H1 (cell line): ENCODE measurements at regions not wholly inside any gene's neighbourhood (a gene's known extent, or its start where the extent isn't known, plus 50 kb on each side); places are given as distances from the start of the nearest gene placed in this dataset.

Source experiments
- CTCF ChIA-PET: fragments of 300-600 bp; sonication (Branson Sonifier 250); formaldehyde crosslinking; loops from one replicate; lab custom pipeline; 2021; ENCODE audit not compliant: partially characterized antibody; lab: Charles Lee
- POLR2A ChIA-PET: fragments of 300-600 bp; sonication (Branson Sonifier 250); formaldehyde crosslinking; loops from one replicate; lab custom pipeline; 2021; ENCODE audit warnings: inconsistent platforms; ENCODE audit not compliant: partially characterized antibody; lab: Charles Lee
- DNase-seq, 2 experiments: peaks; one replicate each; pipeline versions ENCODE4 v3.0.0 to v3.0.0-alpha.2; 2010 to 2022; ENCODE audit warnings: low spot score in 2 of 2, low read depth in 1 of 2, mixed read lengths in 1 of 2
- FAIRE-seq: peaks from 2 replicates; lab custom pipeline; 2011; peaks lifted over from hg19 to GRCh38; lab: Jason Lieb, UNC
- H2AFZ ChIP-seq: 2 replicates; pipeline ENCODE4 v1.8.1; 2012; ENCODE audit warnings: low read length, inconsistent platforms
- H2AK5ac ChIP-seq: 2 replicates; pipeline ENCODE4 v1.6.1; 2013; ENCODE audit warnings: low read depth, low read length
- H2BK120ac ChIP-seq: replicated peaks from 2 replicates; pipeline ENCODE3; 2013; ENCODE audit warnings: low read depth, low read length, inconsistent platforms
- H2BK12ac ChIP-seq: 2 replicates; pipeline ENCODE4 v1.6.1; 2013; ENCODE audit warnings: low read depth, low read length
- H2BK15ac ChIP-seq: 2 replicates; pipeline ENCODE4 v1.6.1; 2013; ENCODE audit warnings: low read length
- H2BK20ac ChIP-seq: 2 replicates; pipeline ENCODE4 v1.6.1; 2013; ENCODE audit warnings: low read length
- H2BK5ac ChIP-seq: 2 replicates; pipeline ENCODE4 v1.6.1; 2013; ENCODE audit warnings: low read depth, low read length
- H3K14ac ChIP-seq: 2 replicates; pipeline ENCODE4 v1.6.1; 2013; ENCODE audit warnings: inconsistent platforms; ENCODE audit not compliant: insufficient read length
- H3K18ac ChIP-seq: 2 replicates; pipeline ENCODE4 v1.6.1; 2013; ENCODE audit warnings: low read length; ENCODE audit errors: extremely low read depth
- H3K23ac ChIP-seq: 2 replicates; pipeline ENCODE4 v1.6.1; 2013; ENCODE audit warnings: inconsistent platforms; ENCODE audit not compliant: insufficient read length
- H3K23me2 ChIP-seq: 2 replicates; pipeline ENCODE4 v1.6.1; 2013; ENCODE audit warnings: low read depth, low read length
- H3K27ac ChIP-seq: 2 replicates; pipeline ENCODE4 v1.6.1; 2011; ENCODE audit warnings: low read depth, low read length, inconsistent platforms
- H3K27me3 ChIP-seq, 4 experiments: replicated peaks in 1 of 4; 1 replicate in 1 of 4; 2 replicates in 3 of 4; pipeline versions ENCODE4 v1.6.1 to v1.8.1; 2011 to 2013; ENCODE audit warnings: low read length in 3 of 4, mild to moderate bottlenecking in 3 of 4, inconsistent platforms in 2 of 4, mixed read lengths in 2 of 4, moderate library complexity in 1 of 4; ENCODE audit not compliant: control insufficient read depth in 3 of 4, insufficient read depth in 3 of 4; ENCODE audit errors: extremely low read depth in 1 of 4
- H3K36me3 ChIP-seq, 4 experiments: 2 replicates each; pipeline versions ENCODE4 v1.6.1 to v1.8.1; 2011 to 2013; ENCODE audit warnings: mild to moderate bottlenecking in 4 of 4, low read length in 3 of 4, moderate library complexity in 2 of 4, control low read depth in 1 of 4, inconsistent platforms in 1 of 4; ENCODE audit not compliant: insufficient read depth in 4 of 4, control insufficient read depth in 2 of 4
- H3K4ac ChIP-seq: replicated peaks from 2 replicates; pipeline ENCODE3; 2013; ENCODE audit warnings: low read length, low read depth, mixed read lengths, inconsistent platforms; ENCODE audit not compliant: insufficient read length
- H3K4me1 ChIP-seq, 4 experiments: replicated peaks in 1 of 4; 1 replicate in 1 of 4; 2 replicates in 3 of 4; pipeline versions ENCODE4 v1.6.1 to v1.8.1; 2011 to 2013; ENCODE audit warnings: low read length in 3 of 4, inconsistent platforms in 2 of 4, mixed read lengths in 1 of 4; ENCODE audit not compliant: insufficient read depth in 4 of 4, control insufficient read depth in 3 of 4
- H3K4me2 ChIP-seq, 2 experiments: 2 replicates each; pipeline versions ENCODE4 v1.6.1 to v1.8.1; 2011 to 2013; ENCODE audit warnings: low read depth in 2 of 2, low read length in 2 of 2, control low read depth in 1 of 2, inconsistent platforms in 1 of 2, mild to moderate bottlenecking in 1 of 2; ENCODE audit not compliant: insufficient read depth in 1 of 2
- H3K4me3 ChIP-seq, 4 experiments: fragments of 200-600, 300-600 bp in 1 of 4; sonication (generic), shearing (Covaris generic), sonication (Bioruptor Twin) in 1 of 4; 2 replicates each; pipeline versions ENCODE4 v1.5.1 to v1.8.1; 2011 to 2016; ENCODE audit warnings: low read length in 4 of 4, low read depth in 3 of 4, control low read depth in 2 of 4, inconsistent platforms in 2 of 4, mild to moderate bottlenecking in 2 of 4, mixed read lengths in 1 of 4, moderate library complexity in 1 of 4; ENCODE audit not compliant: insufficient read depth in 2 of 4; ENCODE audit errors: extremely low read depth in 1 of 4
- H3K56ac ChIP-seq: replicated peaks from 2 replicates; pipeline ENCODE3; 2013; ENCODE audit warnings: low read depth, mild to moderate bottlenecking, mixed read lengths, low read length, inconsistent platforms; ENCODE audit not compliant: insufficient read length
- H3K79me1 ChIP-seq: 2 replicates; pipeline ENCODE4 v1.6.1; 2013; ENCODE audit warnings: low read depth, low read length, control low read depth
- H3K79me2 ChIP-seq, 2 experiments: 2 replicates each; pipeline versions ENCODE4 v1.6.1 to v1.8.1; 2012 to 2013; ENCODE audit warnings: low read length in 2 of 2, mild to moderate bottlenecking in 2 of 2, inconsistent platforms in 1 of 2; ENCODE audit not compliant: insufficient read depth in 2 of 2, control insufficient read depth in 1 of 2
- H3K9ac ChIP-seq, 4 experiments: replicated peaks in 1 of 4; 1 replicate in 1 of 4; 2 replicates in 3 of 4; pipeline versions ENCODE4 v1.6.1 to v1.8.1; 2011 to 2013; ENCODE audit warnings: low read depth in 3 of 4, low read length in 3 of 4, control low read depth in 2 of 4, mild to moderate bottlenecking in 2 of 4, moderate library complexity in 2 of 4, inconsistent platforms in 1 of 4; ENCODE audit errors: extremely low read depth in 1 of 4
- H3K9me3 ChIP-seq, 2 experiments: 2 replicates each; pipeline versions ENCODE4 v1.6.1 to v1.8.1; 2012 to 2013; ENCODE audit warnings: mild to moderate bottlenecking in 2 of 2, moderate library complexity in 2 of 2, control low read depth in 1 of 2, inconsistent platforms in 1 of 2, low read depth in 1 of 2, low read length in 1 of 2, mixed read lengths in 1 of 2; ENCODE audit not compliant: insufficient read depth in 2 of 2
- H4K20me1 ChIP-seq, 2 experiments: replicated peaks in 1 of 2; 2 replicates each; pipeline versions ENCODE3 to v1.8.1; 2011 to 2013; ENCODE audit warnings: inconsistent platforms in 2 of 2, low read length in 2 of 2, mild to moderate bottlenecking in 1 of 2; ENCODE audit not compliant: insufficient read depth in 2 of 2, control insufficient read depth in 1 of 2
- H4K5ac ChIP-seq: 2 replicates; pipeline ENCODE4 v1.6.1; 2013; ENCODE audit warnings: low read length, low read depth, mixed read lengths, inconsistent platforms; ENCODE audit not compliant: insufficient read length
- H4K8ac ChIP-seq: 2 replicates; pipeline ENCODE4 v1.8.0; 2013; ENCODE audit warnings: mild to moderate bottlenecking, moderate library complexity, low read length, inconsistent platforms; ENCODE audit not compliant: insufficient read depth; ENCODE audit errors: extremely low read depth
- H4K91ac ChIP-seq: replicated peaks from 2 replicates; pipeline ENCODE3; 2013; ENCODE audit warnings: low read length, mixed read lengths, inconsistent platforms; ENCODE audit not compliant: insufficient read length
- BACH1 ChIP-seq: IDR thresholded peaks from 2 replicates; pipeline ENCODE4 v1.6.1; 2012; ENCODE audit warnings: low read length, improper control_type of control experiment
- KDM4A ChIP-seq: IDR thresholded peaks from one replicate; pipeline ENCODE4 v1.7.1; 2012; ENCODE audit warnings: low read depth, mild to moderate bottlenecking, moderate library complexity, low read length, inconsistent platforms; ENCODE audit not compliant: severe bottlenecking
- NANOG ChIP-seq: IDR thresholded peaks from 2 replicates; pipeline ENCODE4 v1.6.1; 2011; ENCODE audit warnings: low read length, low read depth, mild to moderate bottlenecking, inconsistent platforms; ENCODE audit not compliant: insufficient read depth, poor library complexity, severe bottlenecking
- POLR2AphosphoS5 ChIP-seq: IDR thresholded peaks from 2 replicates; pipeline ENCODE4 v1.6.1; 2011; ENCODE audit warnings: low read depth, low read length
- POU5F1 ChIP-seq: IDR thresholded peaks from 2 replicates; pipeline ENCODE4 v1.6.1; 2011; ENCODE audit warnings: low read depth, mild to moderate bottlenecking, low read length, moderate library complexity
- RBBP5 ChIP-seq: IDR thresholded peaks from 2 replicates; pipeline ENCODE4 v1.7.1; 2012; ENCODE audit warnings: low read depth, mild to moderate bottlenecking, inconsistent platforms, low read length, moderate library complexity, borderline replicate concordance
- RNF2 ChIP-seq: fragments of 200-900, 300-1000 bp; sonication (generic); IDR thresholded peaks from 2 replicates; pipeline ENCODE4 v1.7.1; 2016; ENCODE audit warnings: borderline replicate concordance, low read depth, mild to moderate bottlenecking, antibody characterized with exemption, low read length; ENCODE audit not compliant: poor library complexity, severe bottlenecking; ENCODE audit errors: missing control alignments
- SIRT6 ChIP-seq: IDR thresholded peaks from one replicate; pipeline ENCODE4 v1.7.1; 2012; ENCODE audit warnings: low read length, inconsistent platforms
- YY1 ChIP-seq: IDR thresholded peaks from 2 replicates; pipeline ENCODE4 v1.6.1; 2011; ENCODE audit warnings: low read depth, mild to moderate bottlenecking, low read length
- ZNF274 ChIP-seq: IDR thresholded peaks from 2 replicates; pipeline ENCODE4 v1.7.0; 2012; ENCODE audit warnings: low read length, borderline replicate concordance; ENCODE audit errors: extremely low read depth
- whole genome bisulfite sequencing, 2 experiments: shearing (Covaris generic) in 1 of 2; methylation state at CpG; one replicate each; pipeline versions ENCODE4 v1.1.6 to v1.1.7; 2013 to 2015; ENCODE audit warnings: low lambda C conversion rate in 2 of 2, mixed read lengths in 2 of 2, inconsistent platforms in 1 of 2, low coverage in 1 of 2, missing lambda C conversion rate in 1 of 2; ENCODE audit not compliant: insufficient replicate concordance in 2 of 2, insufficient coverage in 1 of 2, insufficient read length in 1 of 2; ENCODE audit errors: extremely low coverage in 1 of 2, missing lambda C conversion rate in 1 of 2; 5-methylcytosine and 5-hydroxymethylcytosine counted together
- TF ChIP-seq, protein P1 (sequence below): IDR thresholded peaks from 2 replicates; pipeline ENCODE4 v1.6.1; 2012; ENCODE audit warnings: low read length, inconsistent platforms

DNA sequence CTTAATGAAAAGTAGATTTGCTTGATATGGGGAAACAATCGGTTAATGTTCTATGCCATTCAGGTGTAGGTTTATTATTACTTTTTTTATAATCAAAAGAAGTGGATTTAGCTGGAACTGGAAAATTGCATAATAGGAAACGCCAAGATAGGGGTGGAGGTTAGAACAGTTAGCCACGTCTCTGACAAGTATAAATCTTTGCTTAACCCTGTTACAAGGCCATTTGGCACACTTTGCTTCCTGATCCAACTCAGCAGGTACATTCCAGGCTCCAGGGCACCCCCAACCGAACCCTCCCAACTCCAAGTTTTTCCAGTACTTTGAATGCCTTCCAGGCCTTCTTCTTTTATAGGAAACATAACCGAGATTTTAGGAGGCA, 50.6 kb upstream of the ACSL4 start:
- Histone ChIP-seq H3K36me3 (no peaks in the 10 kb centered on the region), H3K23me2 (no peaks in the 10 kb centered on the region), H2AK5ac (no peak overlapping the region), H3K27me3 (no peaks in the 10 kb centered on the region), H2BK5ac (no peak overlapping the region), H2BK120ac (no peak overlapping the region), H4K91ac (no peak overlapping the region), H4K5ac (no peak overlapping the region), H4K8ac (no peak overlapping the region), H3K23ac (no peak overlapping the region), H4K20me1 (no peaks in the 10 kb centered on the region), H2AFZ (no peak overlapping the region; the same call in 1 of the 2 replicates), H3K79me2 (no peaks in the 10 kb centered on the region), H3K4ac (no peak overlapping the region), H2BK20ac (no peak overlapping the region), H2BK15ac (no peak overlapping the region), H3K79me1 (no peaks in the 10 kb centered on the region), H3K9ac (no peak overlapping the region), H3K4me1 (no peaks in the 10 kb centered on the region), H3K14ac (no peak overlapping the region), H3K18ac (no peak overlapping the region), H3K56ac (no peak overlapping the region), H3K4me2 (no peak overlapping the region), H2BK12ac (no peak overlapping the region), H3K4me3 (no peak overlapping the region), H3K27ac (no peak overlapping the region), H3K9me3 (no peaks in the 10 kb centered on the region)
- FAIRE-seq (no peak), DNase-seq (no peak)
- CTCF ChIA-PET: interaction anchor here (1.0 kb wide), 1 partner anchor 149 kb away, joined by 4 read pairs; no protein-coding TSS in a partner anchor
- POLR2A ChIA-PET: no interaction called here
- TF ChIP-seq POU5F1: no peak
- TF ChIP-seq ZNF274: no peak
- no peak for TF ChIP-seq KDM4A
- no peak for TF ChIP-seq BACH1
- TF ChIP-seq, protein P1, sequence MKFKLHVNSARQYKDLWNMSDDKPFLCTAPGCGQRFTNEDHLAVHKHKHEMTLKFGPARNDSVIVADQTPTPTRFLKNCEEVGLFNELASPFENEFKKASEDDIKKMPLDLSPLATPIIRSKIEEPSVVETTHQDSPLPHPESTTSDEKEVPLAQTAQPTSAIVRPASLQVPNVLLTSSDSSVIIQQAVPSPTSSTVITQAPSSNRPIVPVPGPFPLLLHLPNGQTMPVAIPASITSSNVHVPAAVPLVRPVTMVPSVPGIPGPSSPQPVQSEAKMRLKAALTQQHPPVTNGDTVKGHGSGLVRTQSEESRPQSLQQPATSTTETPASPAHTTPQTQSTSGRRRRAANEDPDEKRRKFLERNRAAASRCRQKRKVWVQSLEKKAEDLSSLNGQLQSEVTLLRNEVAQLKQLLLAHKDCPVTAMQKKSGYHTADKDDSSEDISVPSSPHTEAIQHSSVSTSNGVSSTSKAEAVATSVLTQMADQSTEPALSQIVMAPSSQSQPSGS: no peak
- TF ChIP-seq SIRT6: no peak
- TF ChIP-seq RNF2: no peak
- TF ChIP-seq POLR2AphosphoS5: no peak
- TF ChIP-seq YY1: no peak
- no peak for TF ChIP-seq RBBP5
- TF ChIP-seq NANOG: no peak
- 86% methylated on average over 4 of the region's 5 CpGs; no CpG with 5 or more reads in 1 of the 2 experiments for WGBS, 2 experiments
